ENCODE measurements at regions not wholly inside any gene's neighbourhood (a gene's known extent, or its start where the extent isn't known, plus 50 kb on each side); places are given as distances from the start of the nearest gene placed in this dataset.

DNA sequence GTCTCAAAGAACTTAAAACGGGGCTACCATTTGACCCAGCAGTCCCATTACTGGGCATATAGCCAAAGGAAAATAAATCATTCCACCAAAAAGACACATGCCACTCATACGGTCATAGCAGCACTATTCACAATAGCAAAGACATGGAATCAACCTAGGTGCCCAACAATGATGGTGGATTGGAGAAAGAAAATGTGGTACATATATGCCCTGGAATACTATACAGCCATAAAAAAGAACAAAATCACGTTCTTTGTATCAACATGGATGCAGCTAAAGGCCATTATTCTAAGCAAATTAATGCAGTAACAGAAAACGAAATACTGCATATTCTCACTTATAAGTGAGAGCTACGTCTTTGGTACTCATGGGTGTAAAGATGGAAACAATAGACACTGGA is 138.1 kb upstream of the NEIL3 start:
- Mint-ChIP-seq H3K27ac (ENCODE audit: unreplicated experiment) (no peak overlapping the region), H3K9me3 (peaks cover 6% of the 10 kb centered on the region), H3K27me3 (ENCODE audit: low read depth) (no peaks in the 10 kb centered on the region), H3K4me3 (no peak overlapping the region), H3K36me3 (ENCODE audit: low read depth) (no peaks in the 10 kb centered on the region), H3K4me1 (no peaks in the 10 kb centered on the region)
- no peak for DNase-seq (ENCODE audit: low read depth, low spot score)
- TF ChIP-seq, protein P1, sequence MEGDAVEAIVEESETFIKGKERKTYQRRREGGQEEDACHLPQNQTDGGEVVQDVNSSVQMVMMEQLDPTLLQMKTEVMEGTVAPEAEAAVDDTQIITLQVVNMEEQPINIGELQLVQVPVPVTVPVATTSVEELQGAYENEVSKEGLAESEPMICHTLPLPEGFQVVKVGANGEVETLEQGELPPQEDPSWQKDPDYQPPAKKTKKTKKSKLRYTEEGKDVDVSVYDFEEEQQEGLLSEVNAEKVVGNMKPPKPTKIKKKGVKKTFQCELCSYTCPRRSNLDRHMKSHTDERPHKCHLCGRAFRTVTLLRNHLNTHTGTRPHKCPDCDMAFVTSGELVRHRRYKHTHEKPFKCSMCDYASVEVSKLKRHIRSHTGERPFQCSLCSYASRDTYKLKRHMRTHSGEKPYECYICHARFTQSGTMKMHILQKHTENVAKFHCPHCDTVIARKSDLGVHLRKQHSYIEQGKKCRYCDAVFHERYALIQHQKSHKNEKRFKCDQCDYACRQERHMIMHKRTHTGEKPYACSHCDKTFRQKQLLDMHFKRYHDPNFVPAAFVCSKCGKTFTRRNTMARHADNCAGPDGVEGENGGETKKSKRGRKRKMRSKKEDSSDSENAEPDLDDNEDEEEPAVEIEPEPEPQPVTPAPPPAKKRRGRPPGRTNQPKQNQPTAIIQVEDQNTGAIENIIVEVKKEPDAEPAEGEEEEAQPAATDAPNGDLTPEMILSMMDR (conservative IDR thresholded peaks at IDR 0.05): no peak

DNA sequence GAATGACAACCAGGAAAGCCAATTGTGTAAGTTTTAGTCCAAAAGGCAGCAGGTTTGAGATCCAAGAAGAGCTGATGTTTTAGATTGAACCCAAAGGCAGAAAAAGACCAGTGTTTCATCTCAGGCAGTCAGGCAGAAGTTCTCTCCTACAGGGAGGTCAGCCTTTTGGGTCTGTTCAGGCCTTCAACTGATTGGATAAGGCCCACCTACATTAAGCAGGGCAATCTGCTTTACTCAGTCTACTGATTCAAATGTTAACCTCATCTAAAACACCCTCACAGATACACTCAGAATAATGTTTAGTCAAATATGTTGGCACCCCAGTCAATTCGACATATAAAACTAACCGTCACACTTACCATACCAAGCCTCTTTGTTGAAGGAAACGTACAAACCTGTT is 134.2 kb upstream of the NEIL3 start:
- Mint-ChIP-seq H3K27ac (ENCODE audit: unreplicated experiment) (no peak overlapping the region), H3K4me3 (no peak overlapping the region), H3K36me3 (ENCODE audit: low read depth) (no peaks in the 10 kb centered on the region), H3K4me1 (no peaks in the 10 kb centered on the region), H3K9me3 (peaks cover 11% of the 10 kb centered on the region), H3K27me3 (ENCODE audit: low read depth) (no peaks in the 10 kb centered on the region)
- TF ChIP-seq, protein P1 (conservative IDR thresholded peaks at IDR 0.05): no peak
- DNase-seq (ENCODE audit: low read depth, low spot score): no peak

DNA sequence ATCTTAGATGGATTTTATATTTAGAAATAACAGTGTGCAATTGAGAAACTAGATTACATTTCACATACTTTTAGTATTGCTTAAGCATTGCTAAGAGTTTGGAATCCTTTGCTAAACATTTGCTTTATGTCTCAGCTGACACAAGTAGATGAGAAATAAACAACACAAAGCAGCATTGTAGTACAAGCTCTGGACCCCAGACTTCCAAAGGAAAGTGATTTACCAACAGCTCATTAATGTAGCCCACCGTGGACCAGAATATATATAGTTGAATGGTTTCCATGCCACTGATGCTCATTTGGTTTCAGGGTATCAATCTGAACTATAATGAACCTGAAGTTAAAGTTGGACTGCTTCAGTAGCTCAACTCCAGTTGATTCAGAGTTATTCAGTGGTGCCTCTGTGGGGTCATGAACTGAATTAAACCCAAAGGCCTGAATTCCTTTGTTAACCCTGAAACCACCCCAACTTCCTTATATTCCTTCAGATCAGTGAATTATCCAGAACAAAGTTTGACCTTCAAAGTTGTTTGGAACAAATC is 132.1 kb upstream of the NEIL3 start:
- no peaks in the 10 kb centered on the region for H3K27me3 Mint-ChIP-seq (ENCODE audit: low read depth)
- H3K36me3 Mint-ChIP-seq (ENCODE audit: low read depth): no peaks in the 10 kb centered on the region
- TF ChIP-seq, protein P1 (conservative IDR thresholded peaks at IDR 0.05): no peak
- no peak overlapping the region for H3K4me3 Mint-ChIP-seq
- peaks cover 11% of the 10 kb centered on the region for H3K9me3 Mint-ChIP-seq
- no peaks in the 10 kb centered on the region for H3K4me1 Mint-ChIP-seq
- no peak overlapping the region for H3K27ac Mint-ChIP-seq (ENCODE audit: unreplicated experiment)
- DNase-seq (ENCODE audit: low read depth, low spot score): no peak

DNA sequence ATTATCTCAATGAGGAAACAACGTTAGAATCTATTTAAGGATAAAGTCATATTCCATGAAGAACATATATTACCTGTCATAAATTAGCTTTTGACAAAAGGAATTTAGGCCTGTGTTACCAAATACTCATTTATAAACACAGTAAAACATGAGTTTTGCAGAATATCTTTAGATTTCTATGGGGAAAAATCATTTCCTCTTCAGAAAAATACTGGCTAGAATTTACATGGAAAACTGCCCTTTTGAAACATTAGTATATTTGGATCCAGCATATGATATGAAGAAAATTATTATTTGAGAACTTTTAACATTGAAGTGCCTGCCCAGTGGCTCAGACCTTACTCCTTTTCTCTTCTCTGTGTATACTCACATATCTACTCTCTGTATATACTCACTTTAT is 131.4 kb upstream of the NEIL3 start:
- Mint-ChIP-seq H3K27ac (ENCODE audit: unreplicated experiment) (no peak overlapping the region), H3K27me3 (ENCODE audit: low read depth) (no peaks in the 10 kb centered on the region), H3K9me3 (peaks cover 11% of the 10 kb centered on the region), H3K4me1 (no peaks in the 10 kb centered on the region), H3K4me3 (no peak overlapping the region), H3K36me3 (ENCODE audit: low read depth) (no peaks in the 10 kb centered on the region)
- DNase-seq (ENCODE audit: low read depth, low spot score): no peak
- TF ChIP-seq, protein P1 (conservative IDR thresholded peaks at IDR 0.05): no peak

DNA sequence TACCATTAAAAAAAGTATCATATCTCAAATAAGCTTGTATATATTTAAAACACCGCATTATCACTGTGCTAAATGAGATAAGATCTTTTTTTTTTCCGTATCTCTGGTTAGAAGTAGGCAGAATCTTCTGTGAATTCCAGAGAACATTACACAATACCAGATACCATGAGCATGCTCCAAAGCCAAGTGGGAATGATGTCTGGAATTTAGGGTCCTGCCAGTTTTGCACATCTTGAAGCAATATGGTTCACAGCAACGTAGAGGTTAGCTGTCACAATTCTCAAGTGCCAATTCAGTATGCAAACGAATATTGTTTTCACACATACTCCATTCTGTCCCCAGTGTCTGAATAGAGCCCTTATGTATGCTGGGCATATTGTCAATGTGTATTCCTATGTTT is 127.5 kb upstream of the NEIL3 start:
- Mint-ChIP-seq H3K4me3 (no peak overlapping the region), H3K27me3 (ENCODE audit: low read depth) (no peaks in the 10 kb centered on the region)
- TF ChIP-seq, protein P1 (conservative IDR thresholded peaks at IDR 0.05): no peak

DNA sequence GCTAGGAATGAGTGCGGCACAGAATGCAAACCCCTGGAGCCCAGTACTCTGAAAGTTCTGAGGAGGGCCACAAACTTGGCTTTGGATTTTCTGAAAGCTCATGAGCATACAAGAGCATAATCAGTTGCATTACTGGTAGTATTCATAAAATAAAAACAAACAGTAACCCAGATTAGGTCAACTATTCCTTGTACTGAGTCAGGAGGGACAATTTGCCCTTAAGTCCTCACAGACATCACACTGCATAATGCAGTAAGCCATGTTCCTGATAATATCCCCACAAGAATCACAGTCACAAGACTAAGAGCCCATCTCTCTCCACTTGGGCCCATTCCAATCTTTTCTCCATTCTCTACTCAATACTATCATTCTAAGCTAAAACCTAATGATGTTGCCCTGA is 126.9 kb upstream of the NEIL3 start:
- H3K36me3 Mint-ChIP-seq (ENCODE audit: low read depth): no peaks in the 10 kb centered on the region
- no peak overlapping the region for H3K4me3 Mint-ChIP-seq
- H3K4me1 Mint-ChIP-seq: no peaks in the 10 kb centered on the region
- DNase-seq (ENCODE audit: low read depth, low spot score): no peak
- no peak overlapping the region for H3K27ac Mint-ChIP-seq (ENCODE audit: unreplicated experiment)
- TF ChIP-seq, protein P1 (conservative IDR thresholded peaks at IDR 0.05): no peak
- H3K27me3 Mint-ChIP-seq (ENCODE audit: low read depth): no peaks in the 10 kb centered on the region
- peaks cover 8% of the 10 kb centered on the region for H3K9me3 Mint-ChIP-seq

More for the DNA sequence above, 127.5 kb upstream of the NEIL3 start:
- no peak for DNase-seq (ENCODE audit: low read depth, low spot score)
- H3K4me1 Mint-ChIP-seq: no peaks in the 10 kb centered on the region
- H3K27ac Mint-ChIP-seq (ENCODE audit: unreplicated experiment): no peak overlapping the region
- peaks cover 8% of the 10 kb centered on the region for H3K9me3 Mint-ChIP-seq
- H3K36me3 Mint-ChIP-seq (ENCODE audit: low read depth): no peaks in the 10 kb centered on the region
